NCI-H146 (cell line): ENCODE measurements at regions not wholly inside any gene's neighbourhood (a gene's known extent, or its start where the extent isn't known, plus 50 kb on each side); places are given as distances from the start of the nearest gene placed in this dataset.

Experiments
- DNase-seq: peaks from one replicate; lab custom pipeline; 2025; lab: John Stamatoyannopoulos, UW

- no peak for DNase-seq
Measured at GRCh38 chr19:28289295-28290063, 923.5 kb downstream of the UQCRFS1 start.

GRCh38 chr19:28288572-28289264 is 924.2 kb downstream of the UQCRFS1 start:
- no peak for DNase-seq

GRCh38 chr19:28285917-28286316 is 927.0 kb downstream of the UQCRFS1 start:
- DNase-seq = no peak

GRCh38 chr19:28285078-28285477 is 927.9 kb downstream of the UQCRFS1 start:
- no peak for DNase-seq

- no peak for DNase-seq
Measured at GRCh38 chr19:28284389-28284788, 928.6 kb downstream of the UQCRFS1 start.

GRCh38 chr19:28283592-28283991 is 929.4 kb downstream of the UQCRFS1 start:
- DNase-seq = no peak

- DNase-seq = no peak
Measured at GRCh38 chr19:28281676-28282075, 931.3 kb downstream of the UQCRFS1 start.

GRCh38 chr19:28264556-28264955 is 948.4 kb downstream of the UQCRFS1 start:
- DNase-seq = no peak

GRCh38 chr19:28258829-28259228 is 954.1 kb downstream of the UQCRFS1 start:
- DNase-seq = no peak

GRCh38 chr19:28257396-28257795 is 955.6 kb downstream of the UQCRFS1 start:
- DNase-seq = no peak

GRCh38 chr19:28247243-28247642 is 965.7 kb downstream of the UQCRFS1 start:
- DNase-seq = no peak

GRCh38 chr19:28245937-28246336 is 967.0 kb downstream of the UQCRFS1 start:
- no peak for DNase-seq

GRCh38 chr19:28244966-28245365 is 968.0 kb downstream of the UQCRFS1 start:
- DNase-seq = no peak

- DNase-seq = peak; percentile 18
Measured at GRCh38 chr19:28242317-28242927, 970.5 kb downstream of the UQCRFS1 start.

- DNase-seq = peak; percentile 1
Measured at GRCh38 chr19:28239270-28239669, 973.7 kb downstream of the UQCRFS1 start.

GRCh38 chr19:28238270-28238820 is 974.6 kb downstream of the UQCRFS1 start:
- DNase-seq = no peak

- no peak for DNase-seq
Measured at GRCh38 chr19:28235606-28236125, 977.3 kb downstream of the UQCRFS1 start.

- no peak for DNase-seq
Measured at GRCh38 chr19:28234637-28235036, 978.3 kb downstream of the UQCRFS1 start.

GRCh38 chr19:28228854-28229253 is 984.1 kb downstream of the UQCRFS1 start:
- DNase-seq = no peak

- DNase-seq = no peak
Measured at GRCh38 chr19:28224441-28224840, 988.5 kb downstream of the UQCRFS1 start.

- DNase-seq = no peak
Measured at GRCh38 chr19:28221736-28222135, 991.2 kb downstream of the UQCRFS1 start.

- no peak for DNase-seq
Measured at GRCh38 chr19:28218728-28219127, 994.2 kb downstream of the UQCRFS1 start.

GRCh38 chr19:28217022-28217421 is 995.9 kb downstream of the UQCRFS1 start:
- no peak for DNase-seq
